ENCODE measurements at regions not wholly inside any gene's neighbourhood (a gene's known extent, or its start where the extent isn't known, plus 50 kb on each side); places are given as distances from the start of the nearest gene placed in this dataset.
"Not testable (repeated sequence)": the region's sequence is repeated elsewhere in the genome, so short reads cannot be mapped to it uniquely, and the experiment has no call there.

GRCh38 chr9:109653470-109653869 is 126.5 kb upstream of the PALM2AKAP2 start:
- no peak for DNase-seq (ENCODE audit: low read depth in 2 of 3, low spot score in 2 of 3)

DNA sequence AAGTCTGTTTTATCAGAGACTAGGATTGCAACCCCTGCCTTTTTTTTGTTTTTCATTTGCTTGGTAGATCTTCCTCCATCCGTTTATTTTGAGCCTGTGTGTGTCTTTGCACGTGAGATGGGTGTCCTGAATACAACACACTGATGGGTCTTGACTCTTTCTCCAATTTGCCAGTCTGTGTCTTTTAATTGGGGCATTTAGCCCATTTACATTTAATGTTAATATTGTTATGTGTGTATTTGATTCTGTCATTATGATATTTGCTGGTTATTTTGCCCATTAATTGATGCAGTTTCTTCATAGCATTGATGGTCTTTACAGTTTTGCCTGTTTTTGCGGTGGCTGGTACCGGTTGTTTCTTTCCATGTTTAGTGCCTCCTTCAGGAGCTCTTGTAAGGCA is 116.0 kb upstream of the PALM2AKAP2 start:
- not testable (repeated sequence) for DNase-seq (ENCODE audit: low read depth in 2 of 3, low spot score in 2 of 3)

DNA sequence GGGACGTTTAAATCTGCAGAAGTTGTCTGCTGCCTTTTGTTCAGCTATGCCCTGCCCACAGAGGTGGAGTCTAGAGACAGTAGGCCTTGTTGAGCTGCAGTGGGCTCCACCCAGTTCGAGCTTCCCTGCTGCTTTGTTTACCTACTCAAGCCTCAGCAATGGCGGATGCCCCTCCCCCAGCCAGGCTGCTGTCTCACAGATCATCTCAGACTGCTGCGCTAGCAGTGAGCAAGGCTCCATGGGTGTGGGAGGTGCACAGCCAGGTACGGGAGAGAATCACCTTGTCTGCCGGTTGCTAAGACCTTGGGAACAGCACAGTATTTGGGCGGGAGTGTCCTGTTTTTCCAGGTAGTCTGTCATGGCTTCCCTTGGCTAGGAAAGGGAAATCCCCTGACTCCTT is 114.3 kb upstream of the PALM2AKAP2 start:
- DNase-seq (ENCODE audit: low read depth in 2 of 3, low spot score in 2 of 3): not testable (repeated sequence)

GRCh38 chr9:109681301-109681700 is 98.7 kb upstream of the PALM2AKAP2 start:
- no peak for DNase-seq (ENCODE audit: low read depth in 2 of 3, low spot score in 2 of 3)

DNA sequence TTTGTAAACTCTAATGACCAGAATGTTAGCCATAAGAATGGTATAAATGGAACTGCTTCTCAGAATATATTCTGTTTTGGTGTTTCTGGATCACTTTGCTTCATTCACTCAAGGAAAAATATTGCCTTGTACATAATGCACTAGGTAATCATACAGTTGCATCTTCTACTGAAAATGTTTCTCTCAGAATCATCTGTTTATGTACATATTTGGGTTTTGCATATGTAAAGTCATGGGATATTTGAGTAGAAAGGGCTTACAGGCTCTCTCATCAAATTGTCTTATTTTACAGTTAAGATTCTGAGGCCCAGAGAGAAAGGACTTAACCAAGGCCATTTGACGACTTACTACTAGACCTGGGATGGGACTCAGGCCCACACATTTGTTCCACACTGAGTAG is 97.8 kb upstream of the PALM2AKAP2 start:
- no peak for DNase-seq (ENCODE audit: low read depth in 2 of 3, low spot score in 2 of 3)

DNA sequence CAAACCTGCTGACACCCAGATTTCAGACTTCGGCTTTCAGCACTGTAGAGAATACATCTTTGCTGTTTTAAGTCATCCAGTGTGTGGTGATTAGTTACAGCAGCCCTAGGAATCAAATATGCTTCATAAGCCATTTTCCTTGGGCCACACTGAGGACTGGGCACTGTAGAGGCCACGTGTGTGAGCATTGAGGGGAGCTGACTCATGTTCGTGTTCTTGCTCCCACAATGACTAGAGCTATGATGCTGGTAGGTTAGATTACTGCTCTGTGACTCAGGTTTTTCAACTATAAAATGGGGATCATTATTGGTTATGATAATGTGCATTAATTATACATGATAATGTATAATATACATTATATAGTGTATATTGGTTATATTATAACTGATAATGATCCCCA is 96.5 kb upstream of the PALM2AKAP2 start:
- DNase-seq (ENCODE audit: low read depth in 2 of 3, low spot score in 2 of 3): no peak

DNA sequence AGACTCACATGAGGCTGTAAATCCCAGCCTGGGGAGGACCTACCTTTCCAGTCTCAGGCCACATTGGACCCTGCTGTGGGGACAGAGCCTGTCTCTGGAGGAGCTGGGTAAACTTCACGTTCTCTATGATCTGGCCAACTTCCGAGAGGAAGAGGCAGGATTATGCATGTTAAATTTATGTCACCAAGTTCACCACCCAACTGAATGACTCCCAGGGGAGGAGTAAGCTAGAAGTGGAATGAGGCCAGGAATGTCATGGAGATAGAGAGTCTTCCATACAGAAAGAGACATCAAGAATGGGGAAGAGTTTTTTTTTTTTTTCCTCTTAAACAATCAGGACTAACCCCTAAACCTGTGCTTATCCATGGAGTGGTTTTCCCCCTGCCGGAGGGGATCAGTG is 90.3 kb upstream of the PALM2AKAP2 start:
- no peak for DNase-seq (ENCODE audit: low read depth in 2 of 3, low spot score in 2 of 3)

GRCh38 chr9:109699019-109699418 is 81.0 kb upstream of the PALM2AKAP2 start:
- DNase-seq (ENCODE audit: low read depth in 2 of 3, low spot score in 2 of 3): no peak

DNA sequence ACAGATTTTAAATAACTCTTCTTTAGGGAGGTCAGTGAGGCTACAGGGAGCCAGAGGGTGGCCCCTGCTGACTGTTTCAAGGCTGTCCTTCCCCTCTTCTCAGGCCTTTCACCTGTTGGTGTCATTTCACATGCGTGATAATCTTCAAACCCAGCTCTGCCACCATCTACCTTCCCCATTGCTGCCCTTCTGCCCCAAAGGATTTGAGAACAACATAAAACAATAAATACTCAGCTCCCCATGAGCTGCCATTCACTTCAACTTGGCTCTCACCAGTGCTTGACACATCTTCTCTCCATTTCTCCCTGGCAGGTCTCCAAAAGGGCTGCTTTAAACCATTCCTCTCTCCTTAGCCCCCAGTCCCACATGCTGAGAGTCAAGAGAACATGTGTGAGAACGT is 75.5 kb upstream of the PALM2AKAP2 start:
- DNase-seq (ENCODE audit: low read depth in 2 of 3, low spot score in 2 of 3): no peak

- DNase-seq (ENCODE audit: low read depth in 2 of 3, low spot score in 2 of 3): no peak
Observed at GRCh38 chr9:109705515-109705914, 74.5 kb upstream of the PALM2AKAP2 start.

GRCh38 chr9:109707355-109707754 is 72.6 kb upstream of the PALM2AKAP2 start:
- DNase-seq (ENCODE audit: low read depth in 2 of 3, low spot score in 2 of 3): no peak

DNA sequence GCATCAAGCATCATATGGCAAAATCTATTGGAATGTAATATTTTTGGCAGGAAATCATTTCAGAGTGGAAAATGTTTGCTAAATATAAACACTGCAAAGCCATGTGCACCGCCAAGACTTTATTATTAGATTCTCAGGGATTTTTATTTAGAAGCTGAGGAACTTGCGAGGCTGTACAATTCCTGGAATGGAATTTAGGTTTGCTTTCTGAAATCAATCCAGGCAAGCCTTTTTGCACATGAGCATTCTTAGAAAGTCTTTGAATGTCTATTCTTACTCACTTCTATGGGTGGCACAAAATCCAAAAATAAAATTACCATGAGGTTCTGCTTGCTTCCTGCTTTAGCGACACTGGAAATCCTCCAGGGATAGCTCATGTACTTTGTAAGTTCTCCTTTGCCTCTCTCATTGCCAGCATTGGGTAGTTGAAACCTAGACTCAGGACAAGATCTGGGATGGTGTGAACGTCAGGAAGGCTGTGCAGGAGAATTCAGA is 71.5 kb upstream of the PALM2AKAP2 start:
- no peak for DNase-seq (ENCODE audit: low read depth in 2 of 3, low spot score in 2 of 3)

DNA sequence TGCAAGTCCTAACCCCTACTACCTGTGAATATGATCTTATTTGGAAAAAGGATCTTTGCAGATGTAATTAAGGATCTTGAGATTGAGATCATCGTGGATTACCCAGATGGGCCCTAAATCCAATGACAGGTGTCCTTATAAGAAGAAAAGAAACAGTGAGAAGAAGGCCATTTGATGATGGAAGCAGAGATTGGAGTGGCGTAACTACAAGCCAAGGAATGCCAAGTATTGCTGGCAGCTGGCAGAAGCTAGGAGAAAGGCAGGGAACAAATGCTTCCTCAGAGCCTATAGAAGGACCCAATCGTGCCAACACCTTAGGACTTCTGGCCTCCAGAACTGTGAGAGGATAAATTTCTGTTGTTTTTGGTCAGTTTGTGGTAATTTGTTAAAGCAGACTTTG is 70.1 kb upstream of the PALM2AKAP2 start:
- DNase-seq (ENCODE audit: low read depth in 2 of 3, low spot score in 2 of 3): no peak

- no peak for DNase-seq (ENCODE audit: low read depth in 2 of 3, low spot score in 2 of 3)
Observed at GRCh38 chr9:109710830-109711229, 69.2 kb upstream of the PALM2AKAP2 start.

GRCh38 chr9:109715344-109715743 is 64.7 kb upstream of the PALM2AKAP2 start:
- no peak for DNase-seq (ENCODE audit: low read depth in 2 of 3, low spot score in 2 of 3)

DNA sequence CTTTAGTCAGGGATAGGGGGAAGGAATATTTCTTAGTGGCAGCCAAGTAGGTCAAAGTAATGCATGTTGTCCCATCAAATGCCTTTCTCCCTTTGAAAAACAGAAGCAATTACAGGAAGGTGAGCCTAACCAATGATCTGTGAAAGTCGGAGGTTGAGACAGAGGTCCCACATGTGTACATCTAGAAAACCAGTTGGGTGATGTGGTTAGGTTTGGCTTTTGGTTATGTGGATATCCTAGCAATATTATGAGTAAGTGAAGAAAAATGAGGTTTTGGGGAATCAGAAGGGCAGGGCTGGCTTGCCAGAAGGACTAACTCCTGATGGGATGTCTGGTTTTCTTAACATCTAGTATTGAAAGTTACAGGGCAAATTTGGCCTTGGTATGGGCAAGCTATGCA is 63.4 kb upstream of the PALM2AKAP2 start:
- no peak for DNase-seq (ENCODE audit: low read depth in 2 of 3, low spot score in 2 of 3)

GRCh38 chr9:109717342-109717741 is 62.7 kb upstream of the PALM2AKAP2 start:
- DNase-seq (ENCODE audit: low read depth in 2 of 3, low spot score in 2 of 3): no peak

- DNase-seq (ENCODE audit: low read depth in 2 of 3, low spot score in 2 of 3): no peak
Observed at GRCh38 chr9:109718861-109719260, 61.1 kb upstream of the PALM2AKAP2 start.

DNA sequence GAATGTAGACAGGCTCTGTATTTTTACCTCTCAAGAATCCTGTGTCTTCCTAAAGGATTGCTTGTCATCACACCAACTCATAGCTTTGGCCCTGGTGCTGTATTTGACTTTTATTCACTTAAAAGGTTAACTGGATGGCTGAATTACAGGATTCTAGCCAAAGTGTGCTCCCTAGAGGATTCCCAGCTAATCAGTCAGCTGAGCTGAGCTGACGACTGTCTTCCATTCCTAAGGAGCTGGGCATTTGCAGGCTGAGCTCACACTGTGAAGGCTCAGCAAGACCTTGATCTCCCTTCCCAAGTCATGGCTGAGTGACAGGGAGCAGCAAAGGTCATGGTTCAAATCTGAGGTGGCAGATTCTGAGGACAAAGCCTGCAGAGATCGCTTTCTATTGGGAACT is 59.0 kb upstream of the PALM2AKAP2 start:
- no peak for DNase-seq (ENCODE audit: low read depth in 2 of 3, low spot score in 2 of 3)

DNA sequence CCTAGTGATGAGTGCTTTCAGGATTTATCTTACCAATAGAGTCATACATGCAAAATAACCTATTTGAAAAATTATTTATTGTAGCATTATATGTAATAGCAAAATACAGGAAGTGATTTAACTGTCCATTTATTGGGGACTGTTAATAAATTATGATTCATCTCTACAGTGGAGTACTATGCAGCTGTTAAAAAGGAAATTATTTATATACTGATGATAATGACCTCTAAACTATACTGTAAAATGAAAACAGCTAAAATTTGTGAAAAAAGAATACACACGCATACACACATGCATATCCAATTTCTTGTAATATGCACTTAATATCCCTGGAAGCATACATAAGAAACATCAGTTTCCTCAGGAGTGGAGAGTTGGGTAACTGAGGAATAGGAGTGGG is 58.0 kb upstream of the PALM2AKAP2 start:
- no peak for DNase-seq (ENCODE audit: low read depth in 2 of 3, low spot score in 2 of 3)

- DNase-seq (ENCODE audit: low read depth in 2 of 3, low spot score in 2 of 3): no peak
Observed at GRCh38 chr9:109723781-109724180, 56.2 kb upstream of the PALM2AKAP2 start.

DNA sequence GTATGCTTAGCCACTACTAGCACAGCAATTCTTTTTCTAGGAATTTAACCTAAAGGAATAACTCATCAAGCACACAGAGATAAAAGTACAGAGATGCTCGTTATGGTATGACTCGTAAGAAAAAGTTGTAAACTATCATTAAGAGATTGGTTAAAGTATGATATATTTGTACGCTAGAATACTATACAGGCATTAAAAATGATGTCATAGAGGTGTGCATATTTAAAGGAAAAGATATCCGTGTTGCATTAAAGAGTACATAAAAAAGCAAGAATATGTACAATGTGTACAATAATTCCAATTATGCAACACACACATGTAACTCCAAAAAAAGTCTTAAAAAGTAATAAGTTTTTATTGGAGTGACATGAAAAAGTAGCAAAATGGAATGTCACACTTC is 54.5 kb upstream of the PALM2AKAP2 start:
- DNase-seq (ENCODE audit: low read depth in 2 of 3, low spot score in 2 of 3): no peak

DNA sequence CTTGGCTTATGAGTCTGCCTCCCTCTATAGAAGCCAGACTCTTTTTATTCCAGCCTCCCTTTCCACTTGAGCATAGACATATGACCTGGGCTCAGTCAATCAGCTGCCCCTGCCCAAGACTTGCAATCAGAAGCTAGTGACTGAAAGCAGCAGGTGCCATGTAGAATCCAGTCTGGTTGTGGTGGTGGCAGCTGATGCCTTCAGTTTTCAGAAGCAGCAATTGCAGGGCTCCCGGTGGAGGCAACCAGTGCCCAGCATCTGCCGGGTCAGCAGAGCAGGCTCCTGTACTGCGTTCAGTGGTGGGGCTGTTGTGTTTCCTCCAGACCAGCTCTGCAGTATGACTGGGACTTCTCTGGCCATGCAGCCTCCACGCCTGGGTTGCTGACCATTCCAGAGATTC is 53.9 kb upstream of the PALM2AKAP2 start:
- no peak for DNase-seq (ENCODE audit: low read depth in 2 of 3, low spot score in 2 of 3)

All from hematopoietic multipotent progenitor cell (in vitro differentiated cells).